ENCODE measurements at regions not wholly inside any gene's neighbourhood (a gene's known extent, or its start where the extent isn't known, plus 50 kb on each side); places are given as distances from the start of the nearest gene placed in this dataset.
"Not testable (repeated sequence)": the region's sequence is repeated elsewhere in the genome, so short reads cannot be mapped to it uniquely, and the experiment has no call there.

DNA sequence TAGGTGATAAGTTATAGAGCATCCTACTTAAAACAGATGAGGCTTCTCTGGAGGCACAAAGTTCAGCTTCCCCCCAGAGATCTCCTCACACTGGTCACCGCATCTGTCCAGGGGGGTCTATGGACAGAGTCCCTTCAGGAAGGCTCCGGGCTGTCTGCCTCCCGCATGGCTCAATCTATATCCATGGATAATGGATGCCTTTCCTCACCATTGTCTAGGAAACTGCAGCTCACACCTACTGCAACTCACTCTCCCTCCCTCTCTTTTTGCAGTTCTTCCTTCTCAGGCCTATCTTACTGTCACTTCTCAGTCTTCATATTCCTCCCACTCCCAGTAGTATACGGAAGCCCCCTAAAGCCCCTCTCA, 100.6 kb upstream of the BCL2L14 start:
- in situ Hi-C loops (cut with HindIII; ENCODE audit: low pct_unique_long_range_greater_than_20kb, low sequenced_read_pairs) = no loop called here
- no peak for DNase-seq (ENCODE audit: low read depth, low spot score)

- DNase-seq (ENCODE audit: low read depth, low spot score) = peak; percentile 93
- in situ Hi-C loops (cut with HindIII; ENCODE audit: low pct_unique_long_range_greater_than_20kb, low sequenced_read_pairs) = no loop called here
These were observed 97.3 kb upstream of the BCL2L14 start for GRCh38 chr12:11973396-11973795.

- DNase-seq (ENCODE audit: low read depth, low spot score) = no peak
- in situ Hi-C loops (cut with HindIII; ENCODE audit: low pct_unique_long_range_greater_than_20kb, low sequenced_read_pairs) = no loop called here
These were observed 94.7 kb upstream of the BCL2L14 start for GRCh38 chr12:11976005-11976404.

DNA sequence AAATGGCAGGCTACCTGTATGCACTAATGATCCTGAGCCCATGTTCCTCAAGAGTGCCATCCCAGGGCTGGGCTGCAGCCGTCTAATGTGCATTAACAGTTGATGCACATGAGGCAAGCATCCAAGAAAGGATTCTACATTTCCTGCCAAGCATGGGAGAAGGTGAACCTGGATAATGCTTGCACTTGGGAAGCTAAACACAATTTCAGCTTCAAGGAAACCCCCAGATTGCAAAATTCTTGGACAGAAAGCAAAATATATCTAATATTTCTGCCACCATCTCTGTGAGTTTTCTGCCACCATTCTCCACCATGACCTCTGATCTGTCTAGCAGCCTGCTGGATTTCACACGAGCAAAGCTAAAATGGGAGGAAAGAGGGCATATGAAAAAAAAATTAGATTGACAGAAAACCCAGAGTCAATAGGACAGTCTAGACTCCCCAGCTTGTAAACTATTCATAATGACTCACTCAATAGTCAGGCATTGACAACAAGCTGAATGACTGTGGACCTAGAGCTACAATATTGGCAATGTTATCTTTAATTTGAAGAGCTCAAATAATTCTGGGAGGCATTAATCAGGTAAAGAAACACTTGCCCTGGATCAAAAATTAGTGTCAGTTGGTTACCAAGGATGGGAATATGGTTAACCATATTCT, 91.9 kb upstream of the BCL2L14 start:
- in situ Hi-C loops (cut with HindIII; ENCODE audit: low pct_unique_long_range_greater_than_20kb, low sequenced_read_pairs) = no loop called here
- DNase-seq (ENCODE audit: low read depth, low spot score) = no peak

GRCh38 chr12:11980115-11980514, 90.6 kb upstream of the BCL2L14 start:
- in situ Hi-C loops (cut with HindIII; ENCODE audit: low pct_unique_long_range_greater_than_20kb, low sequenced_read_pairs) = no loop called here
- no peak for DNase-seq (ENCODE audit: low read depth, low spot score)

- no peak for DNase-seq (ENCODE audit: low read depth, low spot score)
- in situ Hi-C loops (cut with HindIII; ENCODE audit: low pct_unique_long_range_greater_than_20kb, low sequenced_read_pairs) = no loop called here
These were observed 89.5 kb upstream of the BCL2L14 start for GRCh38 chr12:11981121-11981733.

- in situ Hi-C loops (cut with HindIII; ENCODE audit: low pct_unique_long_range_greater_than_20kb, low sequenced_read_pairs) = no loop called here
- DNase-seq (ENCODE audit: low read depth, low spot score) = no peak
These were observed 86.3 kb upstream of the BCL2L14 start for GRCh38 chr12:11984417-11984816.

- no peak for DNase-seq (ENCODE audit: low read depth, low spot score)
- in situ Hi-C loops (cut with HindIII; ENCODE audit: low pct_unique_long_range_greater_than_20kb, low sequenced_read_pairs) = no loop called here
These were observed 84.6 kb upstream of the BCL2L14 start for GRCh38 chr12:11986165-11986564.

GRCh38 chr12:11987901-11988300, 82.8 kb upstream of the BCL2L14 start:
- in situ Hi-C loops (cut with HindIII; ENCODE audit: low pct_unique_long_range_greater_than_20kb, low sequenced_read_pairs) = no loop called here
- DNase-seq (ENCODE audit: low read depth, low spot score) = no peak

- DNase-seq (ENCODE audit: low read depth, low spot score) = no peak
These were observed 79.1 kb upstream of the BCL2L14 start for GRCh38 chr12:11991604-11992003.

GRCh38 chr12:11992515-11992914, 78.2 kb upstream of the BCL2L14 start:
- in situ Hi-C loops (cut with HindIII; ENCODE audit: low pct_unique_long_range_greater_than_20kb, low sequenced_read_pairs) = no loop called here
- DNase-seq (ENCODE audit: low read depth, low spot score) = no peak

More at GRCh38 chr12:11991604-11992003, 79.1 kb upstream of the BCL2L14 start:
- in situ Hi-C loops (cut with HindIII; ENCODE audit: low pct_unique_long_range_greater_than_20kb, low sequenced_read_pairs) = no loop called here

- DNase-seq (ENCODE audit: low read depth, low spot score); in situ Hi-C loops (cut with HindIII; ENCODE audit: low pct_unique_long_range_greater_than_20kb, low sequenced_read_pairs): not testable (repeated sequence)
These were observed 72.3 kb upstream of the BCL2L14 start for GRCh38 chr12:11998307-11998943.

GRCh38 chr12:11998944-11999315, 71.8 kb upstream of the BCL2L14 start:
- no peak for DNase-seq (ENCODE audit: low read depth, low spot score)
- in situ Hi-C loops (cut with HindIII; ENCODE audit: low pct_unique_long_range_greater_than_20kb, low sequenced_read_pairs) = no loop called here

DNA sequence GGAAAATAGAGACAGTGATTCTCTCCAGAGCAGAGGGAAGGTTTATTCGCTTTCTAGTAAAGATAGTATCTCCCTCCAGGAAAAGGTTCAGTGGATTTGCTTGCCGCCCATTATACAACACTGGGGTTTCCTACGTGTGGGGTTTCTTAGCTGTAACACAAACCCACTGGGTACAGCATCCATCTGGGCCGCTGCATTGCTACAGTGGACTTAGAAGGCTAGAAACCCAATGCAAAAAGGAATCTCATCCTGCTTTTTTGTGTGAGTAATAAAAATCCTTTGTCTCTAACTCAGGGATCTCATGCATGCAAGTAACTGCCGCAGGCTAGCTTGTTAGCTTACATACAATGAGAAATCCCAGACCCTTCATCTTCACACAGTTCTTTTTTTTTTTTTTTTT, 67.1 kb upstream of the BCL2L14 start:
- DNase-seq (ENCODE audit: low read depth, low spot score) = no peak
- in situ Hi-C loops (cut with HindIII; ENCODE audit: low pct_unique_long_range_greater_than_20kb, low sequenced_read_pairs) = no loop called here

- in situ Hi-C loops (cut with HindIII; ENCODE audit: low pct_unique_long_range_greater_than_20kb, low sequenced_read_pairs) = no loop called here
- no peak for DNase-seq (ENCODE audit: low read depth, low spot score)
These were observed 66.2 kb upstream of the BCL2L14 start for GRCh38 chr12:12004524-12004923.

- no peak for DNase-seq (ENCODE audit: low read depth, low spot score)
- in situ Hi-C loops (cut with HindIII; ENCODE audit: low pct_unique_long_range_greater_than_20kb, low sequenced_read_pairs) = no loop called here
These were observed 63.6 kb upstream of the BCL2L14 start for GRCh38 chr12:12007001-12007712.

DNA sequence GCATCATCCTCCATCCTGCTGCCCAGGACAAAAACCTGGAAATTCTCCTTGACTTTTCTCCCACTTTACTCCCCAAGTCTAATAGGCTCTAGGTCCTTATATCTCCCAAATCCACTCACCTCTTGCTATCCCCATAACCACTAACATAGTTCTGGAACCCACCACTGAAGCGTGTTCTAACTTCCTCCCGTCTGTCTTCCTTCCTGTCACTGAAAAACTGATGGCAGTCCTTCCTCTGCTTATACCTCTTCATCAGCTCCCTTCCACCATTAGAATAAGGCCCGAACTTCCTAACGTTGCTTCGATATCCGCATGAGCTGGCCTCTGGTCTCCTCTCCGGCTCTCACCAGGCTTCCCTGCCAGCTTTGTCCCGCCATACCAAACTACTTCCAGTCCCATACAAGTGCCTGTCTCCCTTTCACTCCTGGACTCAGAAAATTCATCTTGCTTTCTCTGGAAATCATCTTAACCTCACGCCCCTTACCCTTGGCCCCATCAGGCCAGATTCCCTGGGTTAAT, 63.0 kb upstream of the BCL2L14 start:
- in situ Hi-C loops (cut with HindIII; ENCODE audit: low pct_unique_long_range_greater_than_20kb, low sequenced_read_pairs) = no loop called here
- no peak for DNase-seq (ENCODE audit: low read depth, low spot score)

- peak; percentile 77 for DNase-seq (ENCODE audit: low read depth, low spot score)
- in situ Hi-C loops (cut with HindIII; ENCODE audit: low pct_unique_long_range_greater_than_20kb, low sequenced_read_pairs) = no loop called here
These were observed 62.4 kb upstream of the BCL2L14 start for GRCh38 chr12:12008232-12008850.
